ENCODE measurements at regions not wholly inside any gene's neighbourhood (a gene's known extent, or its start where the extent isn't known, plus 50 kb on each side); places are given as distances from the start of the nearest gene placed in this dataset.

DNA sequence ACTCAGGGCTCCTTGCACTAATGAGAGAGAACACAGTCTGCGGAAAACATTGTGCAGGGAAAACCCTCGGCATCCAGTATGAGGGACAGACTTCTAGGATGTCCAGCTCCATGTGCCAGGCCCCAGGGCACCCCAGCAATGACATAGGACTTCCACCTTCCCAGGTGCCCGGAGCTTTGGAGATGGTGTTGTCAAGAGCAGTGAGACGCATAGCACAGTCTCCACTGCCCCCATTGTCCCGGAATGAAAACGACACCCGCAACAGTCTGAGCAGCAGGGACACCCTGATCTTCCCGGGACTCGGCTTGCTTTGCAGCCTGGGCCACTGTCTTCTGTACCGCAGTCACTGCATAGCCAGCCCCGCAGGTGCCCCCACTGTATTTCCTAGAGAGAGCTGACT lies 339.2 kb upstream of the ADARB2 start:
- no peak for DNase-seq (ENCODE audit: unreplicated experiment)
- Mint-ChIP-seq H3K27ac (ENCODE audit: low read depth, unreplicated experiment) (no peak overlapping the region), H3K4me3 (ENCODE audit: unreplicated experiment) (no peak overlapping the region), H3K9me3 (ENCODE audit: unreplicated experiment) (peaks cover 14% of the 10 kb centered on the region), H3K36me3 (ENCODE audit: insufficient read depth, unreplicated experiment) (no peaks in the 10 kb centered on the region), H3K27me3 (ENCODE audit: insufficient read depth, unreplicated experiment) (no peaks in the 10 kb centered on the region), H3K4me1 (ENCODE audit: insufficient read depth, unreplicated experiment) (peaks cover 5% of the 10 kb centered on the region)
- ChIA-PET CTCF (interaction anchor here (0.6 kb wide), 1 partner anchor 793 kb away, joined by 3 read pairs; no protein-coding TSS in a partner anchor), POLR2A (no interaction called here)
- TF ChIP-seq, protein P1, sequence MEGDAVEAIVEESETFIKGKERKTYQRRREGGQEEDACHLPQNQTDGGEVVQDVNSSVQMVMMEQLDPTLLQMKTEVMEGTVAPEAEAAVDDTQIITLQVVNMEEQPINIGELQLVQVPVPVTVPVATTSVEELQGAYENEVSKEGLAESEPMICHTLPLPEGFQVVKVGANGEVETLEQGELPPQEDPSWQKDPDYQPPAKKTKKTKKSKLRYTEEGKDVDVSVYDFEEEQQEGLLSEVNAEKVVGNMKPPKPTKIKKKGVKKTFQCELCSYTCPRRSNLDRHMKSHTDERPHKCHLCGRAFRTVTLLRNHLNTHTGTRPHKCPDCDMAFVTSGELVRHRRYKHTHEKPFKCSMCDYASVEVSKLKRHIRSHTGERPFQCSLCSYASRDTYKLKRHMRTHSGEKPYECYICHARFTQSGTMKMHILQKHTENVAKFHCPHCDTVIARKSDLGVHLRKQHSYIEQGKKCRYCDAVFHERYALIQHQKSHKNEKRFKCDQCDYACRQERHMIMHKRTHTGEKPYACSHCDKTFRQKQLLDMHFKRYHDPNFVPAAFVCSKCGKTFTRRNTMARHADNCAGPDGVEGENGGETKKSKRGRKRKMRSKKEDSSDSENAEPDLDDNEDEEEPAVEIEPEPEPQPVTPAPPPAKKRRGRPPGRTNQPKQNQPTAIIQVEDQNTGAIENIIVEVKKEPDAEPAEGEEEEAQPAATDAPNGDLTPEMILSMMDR (IDR thresholded peaks at IDR 0.05; ENCODE audit: unreplicated experiment), result no peak
- no TSS peak for BruUV-seq (replicated peaks)
- intact Hi-C loops (cut with micrococcal nuclease), result no loop called here

DNA sequence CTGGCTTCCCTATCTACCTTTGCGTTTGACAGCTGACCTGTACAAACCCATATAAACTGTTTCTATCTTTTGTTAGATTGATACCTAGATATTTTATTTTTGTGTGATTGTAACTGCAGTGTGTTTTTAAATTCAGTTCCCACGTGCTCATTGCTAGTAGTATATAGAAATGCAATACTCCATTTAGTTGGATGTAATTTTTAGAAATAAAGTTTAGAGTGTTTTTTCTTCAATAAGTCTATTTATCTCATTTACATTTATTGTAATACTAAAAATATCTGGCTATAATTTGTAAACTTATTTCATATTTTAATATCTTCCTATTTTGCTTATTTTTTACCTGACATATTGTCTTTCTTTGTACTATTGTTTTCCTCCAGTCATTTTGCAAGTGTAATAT lies 329.7 kb upstream of the ADARB2 start:
- ChIA-PET CTCF (no interaction called here), POLR2A (interaction anchor here (1.2 kb wide), 1 partner anchor 13 kb away, joined by 3 read pairs; no protein-coding TSS in a partner anchor)
- intact Hi-C loops (cut with micrococcal nuclease), result no loop called here
- Mint-ChIP-seq H3K4me3 (ENCODE audit: unreplicated experiment) (no peak overlapping the region), H3K27me3 (ENCODE audit: insufficient read depth, unreplicated experiment) (no peaks in the 10 kb centered on the region), H3K9me3 (ENCODE audit: unreplicated experiment) (peaks cover 39% of the 10 kb centered on the region), H3K36me3 (ENCODE audit: insufficient read depth, unreplicated experiment) (no peaks in the 10 kb centered on the region), H3K4me1 (ENCODE audit: insufficient read depth, unreplicated experiment) (peaks cover 5% of the 10 kb centered on the region), H3K27ac (ENCODE audit: low read depth, unreplicated experiment) (no peak overlapping the region)
- BruUV-seq (replicated peaks), result no TSS peak
- no peak for DNase-seq (ENCODE audit: unreplicated experiment)
- TF ChIP-seq, protein P1 (IDR thresholded peaks at IDR 0.05; ENCODE audit: unreplicated experiment), result no peak

GRCh38 chr10:2054728-2055127 lies 317.4 kb upstream of the ADARB2 start:
- intact Hi-C loops (cut with micrococcal nuclease), result no loop called here
- TF ChIP-seq, protein P1 (IDR thresholded peaks at IDR 0.05; ENCODE audit: unreplicated experiment), result no peak
- Mint-ChIP-seq H3K27me3 (ENCODE audit: insufficient read depth, unreplicated experiment) (no peaks in the 10 kb centered on the region), H3K4me1 (ENCODE audit: insufficient read depth, unreplicated experiment) (no peaks in the 10 kb centered on the region), H3K27ac (ENCODE audit: low read depth, unreplicated experiment) (no peak overlapping the region), H3K9me3 (ENCODE audit: unreplicated experiment) (no peaks in the 10 kb centered on the region), H3K36me3 (ENCODE audit: insufficient read depth, unreplicated experiment) (no peaks in the 10 kb centered on the region), H3K4me3 (ENCODE audit: unreplicated experiment) (no peak overlapping the region)
- no peak for DNase-seq (ENCODE audit: unreplicated experiment)
- ChIA-PET CTCF (interaction anchor here (0.6 kb wide), 1 partner anchor 145 kb away, joined by 4 read pairs; no protein-coding TSS in a partner anchor), POLR2A (no interaction called here)
- no TSS peak for BruUV-seq (replicated peaks)

- Mint-ChIP-seq H3K36me3 (ENCODE audit: insufficient read depth, unreplicated experiment) (no peaks in the 10 kb centered on the region), H3K4me1 (ENCODE audit: insufficient read depth, unreplicated experiment) (no peaks in the 10 kb centered on the region), H3K27ac (ENCODE audit: low read depth, unreplicated experiment) (no peak overlapping the region), H3K4me3 (ENCODE audit: unreplicated experiment) (no peak overlapping the region), H3K9me3 (ENCODE audit: unreplicated experiment) (no peaks in the 10 kb centered on the region), H3K27me3 (ENCODE audit: insufficient read depth, unreplicated experiment) (no peaks in the 10 kb centered on the region)
- DNase-seq (ENCODE audit: unreplicated experiment), result no peak
- TF ChIP-seq, protein P1 (IDR thresholded peaks at IDR 0.05; ENCODE audit: unreplicated experiment), result no peak
- CTCF ChIA-PET, result interaction anchor here (0.7 kb wide), 2 partner anchors 7 to 20 kb away, joined by 3 read pairs; no protein-coding TSS in a partner anchor
- intact Hi-C loops (cut with micrococcal nuclease), result no loop called here
- BruUV-seq (replicated peaks), result no TSS peak
- POLR2A ChIA-PET, result interaction anchor here (1.6 kb wide), 1 partner anchor 13 kb away, joined by 3 read pairs; no protein-coding TSS in a partner anchor
Observed at GRCh38 chr10:2053805-2054204, 316.5 kb upstream of the ADARB2 start.

Data from MCF 10A (cell line).